MV-4-11 (cell line): ENCODE measurements at regions not wholly inside any gene's neighbourhood (a gene's known extent, or its start where the extent isn't known, plus 50 kb on each side); places are given as distances from the start of the nearest gene placed in this dataset.

Experiments used
- DNase-seq: peaks from one replicate; lab custom pipeline; 2025; lab: John Stamatoyannopoulos, UW

DNA sequence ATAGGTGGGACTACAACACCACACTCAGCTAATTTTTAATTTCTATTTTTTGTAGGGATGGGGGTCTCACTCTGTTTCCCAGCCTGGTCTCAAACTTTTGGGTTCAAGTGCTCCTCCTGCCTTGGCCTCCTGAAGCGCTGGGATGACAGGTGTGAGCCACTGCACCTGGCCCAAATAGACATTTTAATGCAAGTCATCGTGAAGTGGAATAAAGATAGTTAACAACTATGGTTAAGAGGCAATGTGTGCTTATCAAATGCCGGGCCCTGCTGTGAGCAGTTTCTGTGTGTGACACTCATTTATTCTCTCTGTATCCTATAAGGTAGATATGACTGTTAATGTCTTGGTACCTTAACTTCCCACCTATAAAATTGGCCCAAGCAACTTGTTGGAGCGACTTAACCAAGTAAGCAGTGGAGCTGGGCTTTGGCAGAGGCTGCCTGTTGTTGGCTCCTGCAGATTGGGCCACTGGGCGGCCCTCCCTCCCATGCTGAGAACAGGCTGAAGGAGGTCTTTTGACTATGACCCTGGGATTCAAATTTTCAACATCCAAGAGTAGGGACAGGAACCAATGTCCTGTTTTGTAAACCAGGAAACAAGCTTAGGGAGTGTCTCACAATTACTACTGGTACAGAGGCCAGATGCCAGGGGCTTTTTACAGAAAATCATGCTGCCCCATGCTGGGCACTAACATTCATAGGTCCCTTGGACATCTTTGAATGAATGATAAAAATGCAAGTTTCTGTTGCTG lies 450.7 kb downstream of the TSHZ3 start:
- DNase-seq, result no peak

DNA sequence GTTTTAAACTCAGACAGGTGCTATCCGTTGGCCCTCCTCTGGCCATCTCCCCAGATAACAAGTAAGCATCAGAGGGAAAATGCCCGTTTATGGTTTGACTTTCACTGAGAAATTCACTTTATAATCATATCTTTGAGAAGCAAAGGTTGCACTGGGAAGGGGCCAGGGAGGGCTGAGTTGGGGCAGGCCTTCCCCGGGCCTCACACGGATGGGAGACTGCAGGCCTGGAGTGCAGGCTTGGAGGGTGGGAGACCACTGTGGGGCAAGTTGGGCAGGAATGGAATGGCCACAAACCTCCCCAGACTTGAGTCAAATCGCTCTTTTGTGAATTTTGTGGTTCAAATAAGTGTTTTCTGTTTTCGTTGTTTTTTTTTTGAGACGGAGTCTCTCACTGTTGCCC lies 451.7 kb downstream of the TSHZ3 start:
- DNase-seq, result no peak

DNA sequence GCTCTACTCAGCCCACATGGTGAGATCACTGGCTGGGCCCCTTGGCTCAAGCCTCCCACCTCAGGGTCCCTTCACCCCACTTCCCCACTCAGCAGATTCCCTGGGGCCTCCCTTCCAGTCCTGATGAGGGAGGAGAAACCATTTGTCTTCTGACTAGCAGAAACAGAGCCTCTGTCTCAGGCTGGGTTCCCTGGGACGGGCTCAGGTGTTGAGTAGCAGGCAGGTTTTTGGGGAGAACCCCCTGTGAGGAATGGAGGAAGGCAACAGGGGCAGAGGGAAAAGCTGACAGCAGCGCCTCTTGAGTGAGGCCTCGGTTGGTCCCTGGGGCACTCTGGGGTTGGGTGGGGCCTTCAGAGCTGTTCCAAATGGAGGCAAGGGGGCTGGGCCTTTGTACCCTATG lies 452.2 kb downstream of the TSHZ3 start:
- DNase-seq, result no peak

DNA sequence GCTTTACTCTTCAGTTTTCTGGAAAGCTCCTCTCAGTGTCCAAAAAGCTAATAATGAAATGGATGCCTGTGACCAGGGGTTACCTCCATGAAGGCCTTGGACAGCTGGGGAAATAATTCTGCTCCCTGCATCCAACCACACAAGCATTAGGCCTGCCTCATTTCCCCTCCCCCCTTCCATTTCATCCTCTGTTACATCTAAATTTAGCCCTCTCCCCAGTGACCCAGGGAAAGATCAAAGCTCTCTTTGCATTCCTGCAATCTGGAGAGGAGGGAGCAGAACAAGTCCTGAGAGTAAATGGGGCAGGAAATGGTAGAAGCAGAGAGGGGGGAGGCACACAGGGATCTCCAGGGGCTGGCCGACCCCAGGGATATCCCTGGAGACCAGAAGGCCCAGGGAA lies 452.7 kb downstream of the TSHZ3 start:
- DNase-seq, result no peak

DNA sequence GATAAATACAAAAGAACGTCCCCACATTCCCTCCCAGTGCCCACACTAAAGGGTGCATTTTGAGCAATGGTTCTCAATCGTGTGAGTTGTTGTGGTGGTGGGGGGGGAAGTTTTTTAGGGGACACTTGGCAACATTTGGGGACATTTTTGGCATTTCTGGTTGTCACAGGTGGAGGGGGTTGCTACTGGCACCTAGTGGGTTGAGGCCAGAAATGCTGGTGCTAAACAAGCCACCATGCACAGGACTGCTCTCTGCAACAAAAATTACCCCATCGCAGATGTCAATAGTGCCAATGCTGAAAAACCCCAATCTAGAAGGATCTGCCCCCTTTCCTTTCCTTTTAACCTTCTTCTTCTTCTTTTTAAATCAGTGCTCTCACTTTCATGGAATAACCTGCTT lies 453.3 kb downstream of the TSHZ3 start:
- no peak for DNase-seq

DNA sequence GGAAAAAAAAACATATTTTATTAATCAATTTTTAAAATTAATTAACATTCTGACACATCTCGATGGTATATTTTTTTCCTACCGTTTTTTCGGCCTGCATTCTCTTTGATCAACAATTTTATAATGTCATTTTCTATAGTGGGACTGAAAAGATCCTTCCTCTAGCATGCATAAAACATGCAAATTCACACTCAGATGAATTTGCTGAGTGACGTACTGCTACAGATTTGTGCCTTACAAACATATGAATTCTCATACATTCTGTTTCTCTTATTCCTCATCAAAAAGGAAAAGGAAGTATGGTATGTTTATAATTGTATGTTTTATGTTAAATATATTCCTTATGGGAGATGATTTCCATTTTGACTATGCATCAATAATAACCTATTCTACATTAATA lies 458.2 kb downstream of the TSHZ3 start:
- DNase-seq, result no peak

DNA sequence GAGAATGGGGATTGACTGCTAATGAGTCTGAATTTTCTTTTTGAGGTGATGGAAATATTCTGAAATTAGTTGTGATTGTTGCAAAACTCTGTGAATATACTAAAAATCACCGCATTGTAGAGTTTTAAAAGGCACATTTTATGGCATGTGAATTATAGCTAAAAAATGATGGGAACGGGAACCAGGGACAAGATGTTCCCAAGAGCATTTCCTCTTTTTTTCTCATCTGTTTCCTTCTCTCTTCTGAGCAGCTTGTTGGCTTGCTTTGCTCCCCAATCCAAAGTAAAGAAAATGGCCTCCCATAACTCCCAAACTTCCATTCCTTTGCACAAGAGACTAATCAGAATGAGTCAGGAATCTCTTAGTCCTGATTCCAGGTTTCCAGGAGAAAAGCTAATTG lies 459.2 kb downstream of the TSHZ3 start:
- peak; percentile 22 for DNase-seq

DNA sequence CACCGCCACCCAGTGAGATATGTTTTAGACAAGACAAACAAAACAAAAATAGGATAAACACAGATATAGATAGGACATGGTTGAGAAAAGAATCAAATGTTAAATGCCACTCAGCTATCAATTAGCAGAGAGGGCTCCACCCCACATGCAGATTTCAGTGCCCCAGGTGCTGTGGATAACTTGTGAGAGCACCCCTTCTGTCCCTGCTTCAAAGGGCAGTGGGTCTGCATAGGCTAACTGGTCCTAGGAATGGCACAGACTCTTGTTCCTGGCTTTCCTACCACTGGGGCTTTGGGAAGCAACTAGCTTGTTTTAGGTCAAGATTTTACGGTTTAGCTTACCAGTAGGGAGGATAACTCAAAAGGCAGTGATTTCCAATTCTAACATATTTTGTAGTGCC lies 460.3 kb downstream of the TSHZ3 start:
- no peak for DNase-seq

DNA sequence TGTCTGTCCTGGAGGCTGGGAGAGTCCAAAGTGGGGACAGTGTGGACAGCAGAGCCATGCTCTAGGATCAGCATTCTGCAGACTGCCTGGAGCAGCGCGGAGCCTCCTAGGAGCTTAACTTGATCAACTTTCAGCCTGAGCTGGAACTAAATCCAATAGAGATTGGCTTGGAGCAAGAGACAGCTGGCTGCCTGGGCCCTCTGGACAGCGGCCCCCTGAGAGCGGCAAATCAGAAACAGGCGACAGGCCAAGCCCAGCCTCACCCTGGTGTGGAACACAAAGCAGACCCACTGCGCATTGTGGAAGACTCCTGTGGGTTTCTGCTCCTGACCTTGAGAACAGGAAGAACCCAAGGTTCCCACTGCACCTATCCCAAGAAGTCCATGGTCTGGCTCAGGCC lies 462.2 kb downstream of the TSHZ3 start:
- DNase-seq, result no peak

DNA sequence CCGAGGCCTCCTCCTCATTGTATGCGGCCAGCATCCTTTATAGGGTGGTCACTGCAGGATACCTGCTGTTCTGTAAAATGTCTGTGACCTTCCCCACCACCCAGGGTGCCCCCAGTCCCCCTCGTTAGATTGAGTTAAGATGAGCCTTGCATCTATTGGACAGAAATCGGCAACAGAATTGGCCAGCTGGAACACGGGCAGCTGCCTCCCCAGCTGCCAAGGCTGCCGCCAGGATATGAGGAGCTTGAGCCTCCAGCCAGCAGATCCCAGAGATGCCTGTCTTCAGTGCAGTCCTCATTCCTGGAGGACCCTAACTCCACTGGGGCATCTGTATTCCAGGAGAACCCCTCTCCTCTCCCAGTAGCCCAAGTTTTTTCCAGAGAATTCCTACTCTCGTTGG lies 463.0 kb downstream of the TSHZ3 start:
- DNase-seq, result no peak

DNA sequence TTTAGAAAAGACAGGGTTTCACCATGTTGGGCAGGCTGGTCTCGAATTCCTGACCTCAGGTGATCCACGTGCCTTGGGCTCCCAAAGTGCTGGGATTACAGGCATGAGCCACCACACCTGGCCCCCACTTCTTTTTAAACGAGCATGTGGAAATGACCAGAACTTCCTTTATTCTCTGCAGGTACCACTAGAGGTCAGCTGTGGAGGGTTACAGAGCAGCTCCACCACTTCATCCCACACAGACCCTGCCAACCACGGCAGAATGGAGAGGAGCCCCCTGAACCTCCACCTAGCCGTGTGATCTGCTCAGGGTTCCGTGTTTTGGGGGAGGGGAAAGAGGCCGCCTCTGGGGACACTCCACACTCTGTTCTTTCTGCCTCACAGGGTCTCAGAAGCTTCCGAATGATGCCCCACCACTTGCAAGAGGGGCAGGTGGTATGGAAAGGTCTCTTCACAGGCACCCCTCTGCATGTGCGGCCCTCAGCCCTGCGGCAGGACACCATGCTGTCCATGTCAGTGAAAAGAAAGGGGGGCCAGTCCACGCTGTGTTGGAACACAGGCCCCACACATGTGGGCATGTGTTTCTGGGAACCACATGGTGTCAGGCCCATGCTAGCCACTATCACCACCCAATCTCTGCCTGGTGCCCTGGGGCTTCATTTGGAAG lies 465.0 kb downstream of the TSHZ3 start:
- DNase-seq, result no peak

DNA sequence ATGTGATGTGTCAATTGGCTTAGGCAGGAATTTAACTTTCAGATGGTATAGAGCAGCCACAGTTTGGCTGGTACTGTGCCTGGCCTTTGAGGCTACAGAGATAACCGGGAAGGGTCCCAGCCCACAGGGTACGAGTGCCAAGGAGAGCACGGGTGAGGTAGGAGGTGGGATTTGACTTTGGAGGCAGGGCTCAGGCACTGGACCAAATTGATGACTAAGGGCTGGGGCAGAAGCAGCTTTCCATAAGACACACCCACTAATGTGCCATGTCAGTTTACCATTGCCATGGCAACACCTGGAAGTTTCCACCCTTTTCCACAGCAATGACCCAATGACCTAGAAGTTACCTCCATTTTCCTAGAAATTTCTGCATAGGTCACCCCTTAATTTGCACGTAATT lies 466.2 kb downstream of the TSHZ3 start:
- no peak for DNase-seq

DNA sequence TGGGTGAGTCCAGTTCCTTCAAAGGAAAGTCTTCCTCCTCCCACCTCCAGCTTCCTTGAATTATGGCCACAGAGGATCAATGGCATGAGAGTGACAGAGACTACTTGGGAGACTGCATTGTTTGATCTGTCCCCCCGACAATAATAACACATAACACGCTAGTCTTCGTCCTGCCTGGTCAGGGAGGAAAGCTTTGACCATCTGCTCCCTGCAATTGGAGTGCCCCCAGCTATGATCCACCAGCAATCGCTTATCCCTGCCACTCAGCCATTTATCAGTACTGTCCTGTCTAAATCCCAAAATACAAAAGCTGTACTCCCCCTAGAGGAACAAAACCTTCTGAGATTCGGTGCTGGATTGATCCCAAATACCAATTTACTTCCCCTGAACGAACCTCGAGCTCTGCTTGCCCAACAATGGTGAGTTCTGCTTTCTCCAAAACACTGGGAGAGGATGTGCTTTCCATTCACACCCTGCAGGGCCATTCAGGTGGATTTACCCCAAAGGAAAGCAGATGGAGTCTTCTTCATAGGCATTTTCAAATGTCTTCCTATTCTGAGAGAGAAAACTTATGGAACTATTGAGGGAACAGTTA lies 466.7 kb downstream of the TSHZ3 start:
- DNase-seq, result peak; percentile 63

DNA sequence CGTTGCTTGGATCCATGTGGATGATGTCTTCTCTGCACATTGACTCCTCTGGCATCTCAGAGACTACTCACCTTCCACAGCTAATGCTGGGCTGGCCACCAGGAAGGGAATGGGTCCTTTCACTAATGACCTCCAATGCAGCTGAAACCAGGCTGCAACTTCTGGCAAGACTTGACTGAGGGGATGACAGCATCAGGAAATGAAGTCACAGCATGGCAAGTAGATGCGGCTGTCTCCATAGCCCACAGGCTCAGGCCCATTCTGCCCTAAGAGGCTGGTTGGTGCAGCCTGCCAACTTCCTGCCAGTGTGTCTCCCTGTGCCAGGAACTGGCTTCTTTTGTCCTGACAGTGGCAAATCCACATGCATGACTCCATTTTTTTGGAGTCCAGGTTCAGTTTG lies 467.3 kb downstream of the TSHZ3 start:
- DNase-seq, result peak; percentile 23

DNA sequence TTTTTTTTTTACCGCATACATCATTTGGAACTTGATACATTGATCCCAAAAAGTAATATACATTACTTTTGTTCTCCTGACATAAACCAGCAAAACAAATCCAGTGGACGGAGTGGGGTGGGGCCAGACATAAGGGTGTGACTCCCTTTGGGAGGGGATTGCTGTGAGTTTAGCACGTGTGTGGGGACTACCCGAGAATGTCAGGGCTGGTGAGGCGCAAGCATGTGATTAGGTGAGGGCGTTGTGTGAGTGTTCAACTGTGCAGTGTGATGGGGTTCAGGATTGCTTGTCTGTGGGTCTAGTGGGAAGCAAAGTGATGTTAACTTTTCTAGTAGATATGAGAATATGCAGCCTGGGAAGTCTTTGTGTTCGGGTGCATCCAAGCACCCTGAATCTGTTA lies 468.0 kb downstream of the TSHZ3 start:
- no peak for DNase-seq

DNA sequence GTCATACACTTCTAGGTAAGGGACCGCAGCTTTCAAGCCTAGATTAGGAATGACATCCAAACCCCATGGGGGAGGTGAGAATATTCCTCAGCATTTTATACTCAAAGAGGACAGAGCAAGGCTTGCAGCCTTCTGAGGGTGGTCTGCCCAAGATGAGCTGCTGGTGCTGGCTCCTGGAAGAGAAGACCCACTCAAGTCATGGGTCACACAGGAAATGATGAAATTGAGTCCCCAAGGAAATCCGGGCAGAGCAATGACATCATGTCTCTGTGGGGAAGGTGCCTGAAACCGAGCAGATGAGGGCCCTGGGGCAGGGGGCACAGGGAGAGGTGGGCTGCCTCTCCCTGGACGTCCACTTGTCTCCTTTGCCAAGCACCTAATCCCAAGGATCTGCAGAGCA lies 468.7 kb downstream of the TSHZ3 start:
- no peak for DNase-seq

DNA sequence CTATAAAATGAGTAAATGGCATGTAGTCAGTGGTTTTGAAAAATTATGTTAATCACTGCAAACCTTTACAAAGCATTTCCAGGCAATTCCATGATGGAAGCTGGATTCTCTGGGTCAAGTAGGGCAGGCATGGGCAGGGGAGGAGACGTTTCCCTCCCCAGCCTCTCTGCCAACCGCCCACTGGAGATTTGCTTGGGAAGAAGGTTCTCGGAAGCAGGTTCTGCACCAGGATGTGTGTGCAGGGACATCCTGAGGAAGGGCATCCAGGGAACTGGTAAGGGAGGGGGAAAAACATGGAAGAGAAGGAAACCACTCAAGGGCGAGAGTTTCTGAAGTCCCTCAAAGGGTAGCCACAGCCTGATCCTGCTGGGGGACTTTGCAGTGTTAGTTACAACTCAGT lies 469.1 kb downstream of the TSHZ3 start:
- no peak for DNase-seq

DNA sequence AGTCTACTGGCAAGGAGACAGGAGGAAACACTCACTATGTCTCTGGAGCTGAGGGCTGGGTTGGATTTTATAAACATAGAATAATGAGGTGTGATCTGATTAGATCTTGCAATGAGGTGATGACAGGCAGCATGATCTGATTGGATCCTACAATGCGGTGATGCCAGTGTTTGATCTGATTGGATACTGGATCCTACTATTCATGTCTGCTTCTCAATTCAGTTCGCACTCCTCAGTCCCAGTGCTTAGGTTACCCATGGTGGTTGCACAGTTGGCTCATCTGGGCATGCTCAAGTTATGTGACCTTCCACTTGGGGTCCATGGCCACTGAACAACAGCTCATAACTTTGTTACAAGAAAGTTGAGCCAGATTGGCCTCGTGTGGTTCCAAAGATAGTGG lies 469.5 kb downstream of the TSHZ3 start:
- no peak for DNase-seq

DNA sequence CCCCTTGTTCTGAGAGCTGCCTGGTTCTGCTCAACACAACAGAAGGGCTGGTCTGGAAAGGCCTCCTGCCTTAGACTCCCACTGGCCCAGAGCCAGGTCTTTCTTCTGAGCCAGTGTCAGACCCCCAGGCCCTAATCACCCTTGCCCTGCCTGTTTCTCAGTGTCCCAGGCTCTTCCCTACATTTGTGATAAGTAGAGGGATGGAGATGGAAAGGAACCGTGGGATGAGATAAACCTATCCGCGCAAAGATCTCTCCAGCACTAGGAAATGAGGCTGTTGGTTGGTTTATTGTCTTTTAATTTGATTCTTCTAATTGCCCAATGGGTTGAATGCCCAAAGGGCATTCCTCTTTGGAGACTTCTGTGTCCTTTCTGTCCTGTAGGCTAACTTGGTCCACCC lies 470.0 kb downstream of the TSHZ3 start:
- DNase-seq, result no peak

DNA sequence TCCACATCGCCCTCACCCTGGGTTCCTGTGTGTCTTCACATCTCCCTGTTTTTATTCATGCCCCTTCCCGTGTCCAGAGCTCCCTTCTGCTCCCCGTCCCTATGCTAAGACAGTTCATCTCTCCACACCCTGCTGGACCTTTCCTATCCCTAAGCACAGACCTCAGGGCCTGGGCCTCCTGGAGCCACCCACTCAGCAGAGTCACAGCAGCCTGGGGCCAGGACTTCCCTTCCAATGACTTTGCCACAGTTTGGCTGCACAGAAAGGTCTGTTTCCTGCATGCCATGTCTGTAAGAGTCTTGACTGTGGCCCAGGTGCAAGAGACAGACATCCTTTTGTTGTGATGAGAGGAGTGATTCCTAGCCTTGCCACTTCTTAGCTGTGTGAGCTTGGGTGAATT lies 470.7 kb downstream of the TSHZ3 start:
- peak; percentile 21 for DNase-seq

DNA sequence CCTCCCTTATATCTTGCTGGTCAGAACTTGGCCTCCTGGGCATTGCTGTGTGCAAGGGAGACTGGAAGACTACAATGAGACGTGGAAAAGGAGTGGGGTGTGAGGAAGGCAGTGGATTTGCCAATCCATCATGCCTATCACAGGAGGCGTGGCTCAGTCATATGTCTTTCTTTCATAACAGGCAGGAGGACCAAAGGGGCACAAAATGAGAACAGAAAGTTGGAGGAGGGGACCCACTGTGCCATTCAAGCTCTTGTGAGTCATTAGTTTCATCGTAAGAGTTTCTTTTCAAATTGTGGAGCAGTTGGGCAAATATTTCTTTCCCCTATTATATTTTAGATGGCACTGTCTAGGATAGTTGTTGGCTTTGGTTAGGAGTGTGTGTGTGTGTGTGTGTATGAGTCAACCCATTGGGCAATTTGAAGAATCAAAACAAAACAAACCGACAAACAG lies 471.5 kb downstream of the TSHZ3 start:
- DNase-seq, result peak; percentile 99

DNA sequence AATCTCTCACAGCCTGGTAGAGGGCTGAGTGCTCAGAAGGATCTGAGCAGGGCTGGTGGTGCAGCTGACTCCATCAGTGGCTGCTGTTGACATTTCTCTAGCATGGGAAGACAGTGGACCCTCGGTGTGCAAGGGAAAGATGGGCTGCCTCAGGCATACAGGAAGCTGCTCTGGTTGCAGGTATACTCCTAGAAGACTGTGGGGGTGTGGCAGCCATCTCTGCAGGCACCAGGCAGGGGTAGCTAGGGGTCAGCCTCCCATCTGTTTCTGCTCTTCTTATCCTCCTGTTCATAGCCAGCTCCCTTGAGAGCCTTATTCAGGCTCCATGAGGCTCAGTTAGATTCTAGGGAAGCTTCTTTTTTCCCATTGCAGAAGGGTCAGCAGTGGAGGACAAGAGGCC lies 475.5 kb downstream of the TSHZ3 start:
- no peak for DNase-seq

DNA sequence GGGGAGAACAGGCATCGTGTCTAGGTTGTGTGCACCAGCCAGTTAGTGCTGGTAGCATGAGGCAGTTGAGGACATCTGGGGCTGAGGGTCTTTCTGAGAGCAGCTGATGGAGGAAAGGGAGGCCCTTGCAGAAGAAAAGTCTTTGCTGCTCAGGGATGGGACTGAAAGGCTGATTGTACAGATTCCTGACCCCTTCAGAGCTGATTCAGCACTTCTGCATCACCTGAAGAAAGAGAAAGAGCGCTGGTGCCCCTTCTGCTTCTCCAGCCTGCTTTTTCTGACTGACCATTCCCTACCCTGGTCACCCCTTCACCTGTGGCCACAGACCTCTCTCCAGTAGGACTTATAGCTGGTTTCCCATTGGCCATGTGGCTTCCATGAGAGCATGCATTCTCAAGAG lies 476.2 kb downstream of the TSHZ3 start:
- DNase-seq, result no peak

DNA sequence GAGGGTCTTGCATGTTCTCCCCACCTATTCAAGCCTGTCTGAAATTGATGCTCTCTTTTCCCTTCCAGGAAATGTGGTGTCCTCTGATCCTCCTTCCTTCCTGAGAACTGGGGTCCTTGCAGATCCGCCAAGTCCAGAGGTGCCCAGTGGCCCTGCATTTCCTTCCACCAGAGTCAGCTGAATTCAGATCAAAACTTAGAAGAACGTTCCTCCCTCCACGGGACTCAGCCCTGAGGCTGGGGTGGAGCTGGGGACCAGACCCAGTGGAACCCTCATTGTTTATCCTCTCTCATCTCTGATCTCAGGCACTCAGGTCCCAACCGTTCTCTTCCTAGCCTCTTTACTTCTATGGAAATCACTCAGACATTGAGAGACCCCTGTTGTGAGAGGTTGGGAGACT lies 477.3 kb downstream of the TSHZ3 start:
- no peak for DNase-seq
